Keratinocyte (primary cell): ENCODE measurements at regions not wholly inside any gene's neighbourhood (a gene's known extent, or its start where the extent isn't known, plus 50 kb on each side); places are given as distances from the start of the nearest gene placed in this dataset.

Experiments
- DNase-seq: peaks from one replicate; pipeline ENCODE4 v3.0.0-alpha.2; 2011; ENCODE audit warnings: low read depth, missing footprints, low spot score
- FAIRE-seq: peaks from 2 replicates; lab custom pipeline; 2011; peaks lifted over from hg19 to GRCh38; lab: Jason Lieb, UNC
- H2AFZ ChIP-seq: 2 replicates; pipeline ENCODE4 v1.6.0; 2012; ENCODE audit warnings: low read length, control low read depth, inconsistent platforms; ENCODE audit not compliant: control insufficient read depth
- H3K27ac ChIP-seq: 2 replicates; pipeline ENCODE4 v1.5.1; 2011; ENCODE audit warnings: low read length; ENCODE audit not compliant: control insufficient read depth, insufficient read depth
- H3K27me3 ChIP-seq: 3 replicates; pipeline ENCODE4 v1.6.0; 2011; ENCODE audit warnings: low read length; ENCODE audit not compliant: control insufficient read depth, insufficient read depth; ENCODE audit errors: extremely low read depth
- H3K36me3 ChIP-seq, 2 experiments: 2 replicates in 1 of 2; 3 replicates in 1 of 2; pipeline ENCODE4 v1.5.1; 2011; ENCODE audit warnings: low read length in 2 of 2, mild to moderate bottlenecking in 1 of 2; ENCODE audit not compliant: control insufficient read depth in 2 of 2, insufficient read depth in 2 of 2; ENCODE audit errors: extremely low read depth in 1 of 2
- H3K4me1 ChIP-seq: 3 replicates; pipeline ENCODE4 v1.5.1; 2011; ENCODE audit warnings: low read length; ENCODE audit not compliant: control insufficient read depth, insufficient read depth; ENCODE audit errors: extremely low read depth
- H3K4me2 ChIP-seq: 3 replicates; pipeline ENCODE4 v1.6.0; 2011; ENCODE audit warnings: low read depth, low read length; ENCODE audit not compliant: control insufficient read depth, insufficient read depth; ENCODE audit errors: extremely low read depth
- H3K4me3 ChIP-seq, 3 experiments: fragments of 200-600 bp in 1 of 3; sonication (generic) in 1 of 3; 2 replicates in 2 of 3; 3 replicates in 1 of 3; pipeline ENCODE4 v1.5.1; 2011 to 2016; ENCODE audit warnings: low read length in 3 of 3, mild to moderate bottlenecking in 3 of 3, control low read depth in 2 of 3, inconsistent platforms in 1 of 3, low read depth in 1 of 3, mixed read lengths in 1 of 3, mixed run types in 1 of 3, moderate library complexity in 1 of 3; ENCODE audit not compliant: control insufficient read depth in 2 of 3, insufficient read depth in 2 of 3; ENCODE audit errors: extremely low read depth in 1 of 3
- H3K79me2 ChIP-seq: 2 replicates; pipeline ENCODE4 v1.6.0; 2012; ENCODE audit warnings: low read length; ENCODE audit not compliant: control insufficient read depth, insufficient read depth
- H3K9ac ChIP-seq: 3 replicates; pipeline ENCODE4 v1.6.0; 2011; ENCODE audit warnings: low read length; ENCODE audit not compliant: control insufficient read depth, insufficient read depth; ENCODE audit errors: extremely low read depth
- H3K9me1 ChIP-seq: 3 replicates; pipeline ENCODE4 v1.6.0; 2011; ENCODE audit warnings: low read length; ENCODE audit not compliant: control insufficient read depth, insufficient read depth; ENCODE audit errors: extremely low read depth
- H3K9me3 ChIP-seq: 2 replicates; pipeline ENCODE4 v1.5.1; 2012; ENCODE audit warnings: low read depth, low read length; ENCODE audit not compliant: control insufficient read depth
- H4K20me1 ChIP-seq: 3 replicates; pipeline ENCODE4 v1.6.0; 2011; ENCODE audit warnings: low read length; ENCODE audit not compliant: control insufficient read depth, insufficient read depth; ENCODE audit errors: extremely low read depth
- CTCF ChIP-seq, 3 experiments: IDR thresholded peaks in 1 of 3; conservative IDR thresholded peaks in 1 of 3; optimal IDR thresholded peaks in 1 of 3; 2 replicates in 2 of 3; 3 replicates in 1 of 3; pipeline versions ENCODE3 to v1.5.1; 2011; ENCODE audit warnings: low read length in 3 of 3, mild to moderate bottlenecking in 3 of 3, moderate library complexity in 2 of 3, control low read depth in 1 of 3, inconsistent platforms in 1 of 3; ENCODE audit not compliant: insufficient read depth in 2 of 3; ENCODE audit errors: extremely low read depth in 1 of 3
- EZH2 ChIP-seq: IDR thresholded peaks from one replicate; pipeline ENCODE4 v1.6.1; 2012; ENCODE audit warnings: inconsistent platforms, mild to moderate bottlenecking, low read length, moderate library complexity
- dilution Hi-C: fragments of 300-500 bp; cut with MboI; formaldehyde crosslinking; loops from one replicate; pipeline ENCODE4 v1.7.0; 2020; ENCODE audit warnings: low sequenced_read_pairs; ENCODE audit not compliant: extremely low pct_ligation_motif_present

DNA sequence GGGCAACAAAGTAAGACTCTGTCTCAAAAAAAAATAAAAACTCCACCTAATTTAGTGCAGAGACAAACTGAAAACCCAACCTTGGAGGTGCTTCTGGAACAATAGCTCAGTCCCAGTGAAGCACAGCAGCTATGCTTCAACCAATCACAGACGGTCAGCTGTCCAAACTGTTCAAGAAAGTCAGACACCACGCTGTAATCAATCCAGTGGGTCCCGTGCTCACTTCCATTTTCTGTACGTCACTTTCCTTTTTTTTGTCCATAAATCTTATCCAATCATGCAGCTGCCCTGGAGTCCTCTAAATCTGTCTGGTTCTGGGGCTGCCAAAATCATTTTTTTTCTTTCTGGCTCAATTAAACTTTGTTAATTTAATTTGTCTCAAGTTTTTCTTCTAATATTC lies 93.6 kb upstream of the FAM174B start:
- Histone ChIP-seq H3K79me2 (no peaks in the 10 kb centered on the region), H3K9me1 (no peaks in the 10 kb centered on the region), H3K9ac (no peak overlapping the region), H3K4me1 (no peaks in the 10 kb centered on the region), H3K4me3 (no peak overlapping the region), H3K9me3 (no peaks in the 10 kb centered on the region), H3K4me2 (no peak overlapping the region), H3K27me3 (no peaks in the 10 kb centered on the region), H3K27ac (no peak overlapping the region), H4K20me1 (no peaks in the 10 kb centered on the region), H3K36me3 (no peaks in the 10 kb centered on the region), H2AFZ (no peak overlapping the region)
- TF ChIP-seq CTCF (optimal IDR thresholded peaks at IDR 0.05 in 1 of 3, IDR thresholded peaks at IDR 0.05 in 1 of 3, conservative IDR thresholded peaks at IDR 0.05 in 1 of 3; ENCODE audit: extremely low read depth in 1 of 3, insufficient read depth in 2 of 3, low read length in 3 of 3) (no peak), EZH2 (no peak)
- DNase-seq (no peak), FAIRE-seq (no peak)
- dilution Hi-C loops: no loop called here

DNA sequence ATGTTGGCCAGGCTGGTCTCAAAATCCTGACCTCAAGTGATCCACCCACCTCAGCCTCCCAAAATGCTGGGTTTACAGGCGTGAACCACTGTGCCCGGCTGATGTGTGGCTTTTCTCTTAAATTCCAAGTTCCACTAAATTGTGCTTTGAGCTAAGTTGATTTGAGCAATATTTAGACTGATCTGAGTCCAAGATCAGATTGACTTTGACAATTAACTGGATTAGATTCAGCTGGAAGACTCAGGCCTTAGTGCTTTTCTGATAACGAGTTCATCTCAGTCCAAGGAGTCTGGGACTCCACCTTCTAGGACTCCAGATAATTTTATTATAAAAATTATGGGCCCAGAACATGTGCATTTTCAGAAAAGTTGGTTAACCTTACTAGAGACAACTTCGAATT lies 94.4 kb upstream of the FAM174B start:
- H3K4me3 ChIP-seq: no peak overlapping the region

More for the DNA sequence above, 94.4 kb upstream of the FAM174B start:
- Histone ChIP-seq H3K79me2 (no peaks in the 10 kb centered on the region), H3K36me3 (no peaks in the 10 kb centered on the region), H4K20me1 (no peaks in the 10 kb centered on the region), H3K4me1 (no peaks in the 10 kb centered on the region), H3K27me3 (no peaks in the 10 kb centered on the region), H3K9me3 (no peaks in the 10 kb centered on the region), H3K4me2 (no peak overlapping the region), H2AFZ (no peak overlapping the region), H3K9me1 (no peaks in the 10 kb centered on the region), H3K9ac (no peak overlapping the region), H3K27ac (no peak overlapping the region)
- TF ChIP-seq EZH2 (no peak), CTCF (optimal IDR thresholded peaks at IDR 0.05 in 1 of 3, IDR thresholded peaks at IDR 0.05 in 1 of 3, conservative IDR thresholded peaks at IDR 0.05 in 1 of 3; ENCODE audit: extremely low read depth in 1 of 3, insufficient read depth in 2 of 3, low read length in 3 of 3) (no peak)
- FAIRE-seq (no peak), DNase-seq (no peak)
- dilution Hi-C loops: no loop called here
